ENCODE measurements at regions not wholly inside any gene's neighbourhood (a gene's known extent, or its start where the extent isn't known, plus 50 kb on each side); places are given as distances from the start of the nearest gene placed in this dataset.

DNA sequence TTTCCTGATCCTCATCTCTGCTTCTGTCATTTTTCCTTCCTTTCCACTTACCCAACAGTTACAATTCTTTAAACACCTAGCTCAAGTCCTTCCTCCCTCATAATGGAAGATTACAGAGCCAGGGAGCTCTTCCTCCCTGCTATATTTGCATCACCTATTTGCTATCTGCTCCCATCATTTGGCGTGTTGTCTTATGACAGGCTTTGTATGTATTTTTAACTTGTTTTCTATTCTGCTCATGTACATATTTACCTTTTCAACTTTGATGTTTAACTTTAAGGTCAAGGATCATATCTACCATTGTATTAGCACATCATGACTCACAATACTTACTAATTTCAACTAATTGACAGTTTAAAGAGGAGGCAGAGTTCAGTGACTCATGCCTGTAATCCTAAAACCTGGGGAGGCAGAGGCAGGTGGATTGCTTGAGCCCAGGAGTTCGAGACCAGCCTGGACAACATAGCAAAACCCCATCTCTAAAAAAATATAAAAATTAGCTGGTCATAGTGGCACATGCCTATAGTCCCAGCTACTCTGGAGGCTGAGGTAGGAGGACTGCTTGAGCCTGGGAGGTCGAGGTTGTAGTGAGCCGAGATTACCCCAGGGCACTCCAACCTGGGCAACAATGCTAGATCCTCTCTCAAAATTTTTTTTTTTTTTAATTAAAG, 92.5 kb upstream of the FOXN2 start:
- no peak for DNase-seq (ENCODE audit: low read depth)
- no peak overlapping the region for H3K4me3 ChIP-seq (ENCODE audit: low read depth, low read length)
- TF ChIP-seq, protein P1, sequence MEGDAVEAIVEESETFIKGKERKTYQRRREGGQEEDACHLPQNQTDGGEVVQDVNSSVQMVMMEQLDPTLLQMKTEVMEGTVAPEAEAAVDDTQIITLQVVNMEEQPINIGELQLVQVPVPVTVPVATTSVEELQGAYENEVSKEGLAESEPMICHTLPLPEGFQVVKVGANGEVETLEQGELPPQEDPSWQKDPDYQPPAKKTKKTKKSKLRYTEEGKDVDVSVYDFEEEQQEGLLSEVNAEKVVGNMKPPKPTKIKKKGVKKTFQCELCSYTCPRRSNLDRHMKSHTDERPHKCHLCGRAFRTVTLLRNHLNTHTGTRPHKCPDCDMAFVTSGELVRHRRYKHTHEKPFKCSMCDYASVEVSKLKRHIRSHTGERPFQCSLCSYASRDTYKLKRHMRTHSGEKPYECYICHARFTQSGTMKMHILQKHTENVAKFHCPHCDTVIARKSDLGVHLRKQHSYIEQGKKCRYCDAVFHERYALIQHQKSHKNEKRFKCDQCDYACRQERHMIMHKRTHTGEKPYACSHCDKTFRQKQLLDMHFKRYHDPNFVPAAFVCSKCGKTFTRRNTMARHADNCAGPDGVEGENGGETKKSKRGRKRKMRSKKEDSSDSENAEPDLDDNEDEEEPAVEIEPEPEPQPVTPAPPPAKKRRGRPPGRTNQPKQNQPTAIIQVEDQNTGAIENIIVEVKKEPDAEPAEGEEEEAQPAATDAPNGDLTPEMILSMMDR (IDR thresholded peaks at IDR 0.05; ENCODE audit: insufficient read depth, low read depth, low read length): no peak

DNA sequence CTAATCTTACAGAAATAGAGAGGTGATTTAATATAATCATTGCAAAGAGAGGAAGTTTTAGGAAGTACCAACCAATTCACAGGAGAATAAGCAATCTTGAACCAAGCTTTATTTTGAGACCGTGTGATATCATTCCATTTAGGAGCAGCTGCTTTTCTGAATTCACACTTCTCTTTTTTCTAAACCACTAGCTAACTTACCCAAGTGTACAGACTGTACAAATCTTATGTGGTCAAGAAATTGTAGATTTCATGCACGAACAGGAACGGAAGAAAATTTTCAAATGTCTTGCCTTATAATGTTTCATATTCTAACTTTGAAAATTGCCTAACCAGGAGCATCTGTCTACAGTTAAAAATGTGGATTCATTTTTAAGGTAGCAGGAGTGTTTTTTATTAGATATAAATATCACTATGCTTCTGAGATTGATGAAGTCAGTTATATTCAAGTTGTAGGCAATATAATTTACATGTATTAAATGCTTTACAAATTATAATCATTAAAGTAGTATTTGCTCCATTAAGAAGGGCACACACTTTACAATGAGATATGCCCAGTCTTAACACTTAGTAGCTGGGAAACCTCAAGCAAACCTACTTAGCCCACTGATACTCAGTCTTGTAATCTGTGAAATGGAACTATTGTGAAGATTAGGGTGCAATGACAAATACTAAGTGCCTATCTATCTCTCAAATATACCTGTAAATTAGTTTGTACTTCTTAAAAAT, 86.7 kb upstream of the FOXN2 start:
- DNase-seq (ENCODE audit: low read depth): no peak
- H3K4me3 ChIP-seq (ENCODE audit: low read depth, low read length): no peak overlapping the region
- TF ChIP-seq, protein P1 (IDR thresholded peaks at IDR 0.05; ENCODE audit: insufficient read depth, low read depth, low read length): no peak

DNA sequence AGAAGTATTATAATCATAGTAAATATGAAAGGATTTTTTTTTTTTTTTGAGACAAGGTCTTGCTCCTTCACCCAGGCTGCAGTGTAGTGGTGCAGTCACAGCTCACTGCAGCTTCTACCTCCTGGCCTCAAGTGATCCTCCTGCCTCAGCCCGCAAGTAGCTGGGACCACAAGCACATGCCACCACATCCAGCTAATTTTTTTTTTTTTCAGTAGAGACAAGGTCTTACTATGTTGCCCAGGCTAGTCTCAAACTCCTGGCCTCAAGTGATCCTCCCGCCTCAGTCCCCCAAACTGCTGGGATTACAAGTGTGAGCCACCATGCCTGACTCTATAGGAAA, 86.2 kb upstream of the FOXN2 start:
- TF ChIP-seq, protein P1 (IDR thresholded peaks at IDR 0.05; ENCODE audit: insufficient read depth, low read depth, low read length): no peak
- DNase-seq (ENCODE audit: low read depth): no peak
- no peak overlapping the region for H3K4me3 ChIP-seq (ENCODE audit: low read depth, low read length)

DNA sequence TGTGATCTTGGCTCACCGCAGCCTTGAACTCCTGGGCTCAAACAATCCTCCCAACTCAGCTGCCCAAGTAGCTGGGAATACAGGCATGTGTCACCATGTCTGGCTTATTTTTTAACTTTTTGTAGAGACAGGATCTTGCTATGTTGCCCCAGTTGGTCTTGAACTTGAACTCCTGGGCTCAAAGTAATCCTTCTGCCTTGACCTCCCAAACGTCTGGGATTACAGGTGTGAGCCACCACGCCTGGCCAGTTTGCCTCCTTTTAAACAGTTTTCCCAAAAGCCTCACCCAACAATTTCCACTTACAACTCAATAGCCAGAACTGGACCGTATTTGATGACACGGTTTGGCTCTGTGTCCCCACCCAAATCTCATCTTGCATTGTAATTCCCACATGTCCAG, 85.4 kb upstream of the FOXN2 start:
- no peak overlapping the region for H3K4me3 ChIP-seq (ENCODE audit: low read depth, low read length)
- DNase-seq (ENCODE audit: low read depth): no peak
- TF ChIP-seq, protein P1 (IDR thresholded peaks at IDR 0.05; ENCODE audit: insufficient read depth, low read depth, low read length): no peak

DNA sequence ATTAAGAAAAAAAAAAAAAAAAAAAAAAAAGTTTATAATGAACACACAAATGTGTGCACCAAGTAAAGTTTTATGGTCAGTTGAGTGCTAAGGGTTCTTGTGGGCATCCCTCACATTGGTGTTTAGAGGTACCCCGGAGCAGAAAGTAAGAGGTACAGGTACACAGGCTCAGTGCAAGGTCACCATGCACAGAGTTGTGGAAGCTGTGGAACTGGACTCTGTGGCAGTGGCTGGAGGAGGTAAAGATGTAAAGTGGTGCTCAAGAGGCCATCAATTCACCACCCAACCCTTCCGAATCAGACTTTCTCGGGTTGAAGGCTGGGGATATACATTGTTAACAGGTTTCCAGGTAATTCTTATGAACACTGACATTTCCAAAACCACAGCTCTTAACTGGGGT, 83.6 kb upstream of the FOXN2 start:
- no peak overlapping the region for H3K4me3 ChIP-seq (ENCODE audit: low read depth, low read length)
- TF ChIP-seq, protein P1 (IDR thresholded peaks at IDR 0.05; ENCODE audit: insufficient read depth, low read depth, low read length): no peak
- no peak for DNase-seq (ENCODE audit: low read depth)

DNA sequence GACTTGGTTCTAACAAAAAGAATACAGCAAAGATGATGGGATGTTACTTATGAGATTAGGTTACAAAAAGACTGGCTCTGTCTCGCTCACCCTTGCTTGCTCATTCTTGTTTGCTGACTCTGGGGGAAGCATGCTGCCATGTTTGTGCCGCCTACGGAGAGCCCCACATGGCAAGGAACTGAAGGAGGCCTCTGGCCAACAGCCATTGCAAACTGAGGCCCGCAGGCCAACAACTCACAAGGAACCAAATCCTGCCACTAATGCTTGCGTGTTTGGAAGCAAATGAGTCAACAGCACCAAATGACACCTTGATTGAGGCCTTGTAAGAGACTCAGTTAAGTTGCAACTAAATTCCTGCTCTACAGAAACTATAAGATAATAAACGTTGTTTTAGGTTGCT, 82.1 kb upstream of the FOXN2 start:
- TF ChIP-seq, protein P1 (IDR thresholded peaks at IDR 0.05; ENCODE audit: insufficient read depth, low read depth, low read length): no peak
- DNase-seq (ENCODE audit: low read depth): no peak
- no peak overlapping the region for H3K4me3 ChIP-seq (ENCODE audit: low read depth, low read length)

All from fibroblast of villous mesenchyme (primary cell).